CD4-positive, alpha-beta T cell treated with Interleukin-4 for 1 hour (primary cell): ENCODE measurements at regions not wholly inside any gene's neighbourhood (a gene's known extent, or its start where the extent isn't known, plus 50 kb on each side); places are given as distances from the start of the nearest gene placed in this dataset.
"Not testable (repeated sequence)": the region's sequence is repeated elsewhere in the genome, so short reads cannot be mapped to it uniquely, and the experiment has no call there.

Experiments
- DNase-seq, 2 donors: peaks; one replicate each; pipeline ENCODE4 v3.0.0-alpha.2; 2020 to 2022

DNA sequence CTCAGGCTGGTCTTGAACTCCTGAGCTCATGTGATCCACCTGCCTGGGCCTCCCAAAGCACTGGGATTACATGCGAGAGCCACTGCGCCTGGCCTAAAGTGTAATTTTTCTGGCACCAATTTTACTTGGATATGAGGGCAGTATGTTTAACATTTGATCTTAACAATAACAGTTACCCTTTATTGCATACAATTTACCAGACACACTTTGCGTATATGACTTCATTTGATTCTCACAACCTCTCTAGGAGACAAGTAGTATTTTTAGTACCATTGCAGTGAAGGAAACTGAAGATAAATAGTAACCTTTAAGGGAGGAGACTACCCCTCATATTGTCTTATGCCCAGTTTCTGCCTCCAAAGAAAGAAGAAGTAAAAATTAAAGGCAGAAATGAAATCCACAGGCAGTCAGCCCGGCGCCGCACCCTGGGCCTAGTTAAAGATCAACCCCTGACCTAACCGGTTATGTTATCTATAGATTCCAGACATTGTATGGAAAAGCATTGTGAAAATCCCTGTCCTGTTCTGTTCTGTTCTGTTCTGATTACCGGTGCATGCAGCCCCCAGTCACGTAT, 54.0 kb downstream of the CYP26A1 start:
- not testable (repeated sequence) for DNase-seq

DNA sequence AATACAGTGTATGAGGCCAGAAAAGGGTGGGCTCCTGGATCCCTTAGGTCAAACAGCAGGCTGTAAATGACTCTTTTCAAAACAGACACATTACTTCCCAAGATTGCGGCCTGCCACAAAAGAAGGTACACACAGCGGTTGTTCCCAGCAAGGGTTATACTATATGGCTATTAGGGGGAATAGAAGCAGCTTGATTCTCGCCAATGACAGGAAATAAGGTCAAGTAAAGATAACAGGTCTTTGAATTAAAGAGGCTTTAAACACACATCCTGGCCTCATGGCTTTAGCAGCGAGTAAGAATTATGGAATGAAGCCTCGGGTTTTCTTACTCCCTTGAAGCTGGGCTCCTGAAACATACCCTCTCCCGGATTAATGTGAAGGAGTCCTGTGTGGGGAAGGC, 58.3 kb downstream of the CYP26A1 start:
- no peak for DNase-seq

DNA sequence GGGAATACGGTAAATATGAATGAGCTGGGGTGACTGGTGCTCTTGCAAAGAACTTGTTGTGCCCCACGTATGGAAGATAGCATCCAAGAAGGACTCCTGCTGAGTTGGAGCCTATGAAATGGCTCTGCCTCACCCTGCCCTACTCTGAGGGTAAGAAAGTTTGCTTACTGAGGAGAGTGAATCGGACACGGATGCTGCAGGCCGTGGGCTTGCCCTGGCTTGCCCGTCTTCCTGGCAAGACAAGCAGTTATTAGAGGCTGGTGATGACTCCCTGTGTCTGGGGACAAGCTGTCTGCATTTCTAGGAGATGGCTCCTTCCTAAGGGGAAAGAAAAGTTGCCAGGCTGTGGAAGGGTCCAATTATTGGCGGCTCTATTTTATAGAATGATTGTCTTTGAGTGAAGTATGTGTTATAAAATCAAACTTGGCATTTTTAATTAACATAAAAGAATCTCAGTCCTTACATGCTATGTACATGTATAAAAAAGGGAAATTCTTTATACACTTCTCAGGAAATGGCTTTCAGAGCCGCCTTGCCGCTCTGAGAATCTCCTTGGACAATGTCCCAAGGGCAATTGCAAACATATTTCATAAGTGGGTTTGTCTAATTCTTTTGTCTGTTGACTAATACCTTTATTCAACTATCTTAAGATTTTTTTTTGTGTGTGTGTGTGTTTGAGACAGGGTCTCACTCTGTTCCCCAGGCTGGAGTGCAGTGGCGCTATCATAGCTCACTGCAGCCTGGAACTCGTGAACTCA, 64.6 kb downstream of the CYP26A1 start:
- no peak for DNase-seq

DNA sequence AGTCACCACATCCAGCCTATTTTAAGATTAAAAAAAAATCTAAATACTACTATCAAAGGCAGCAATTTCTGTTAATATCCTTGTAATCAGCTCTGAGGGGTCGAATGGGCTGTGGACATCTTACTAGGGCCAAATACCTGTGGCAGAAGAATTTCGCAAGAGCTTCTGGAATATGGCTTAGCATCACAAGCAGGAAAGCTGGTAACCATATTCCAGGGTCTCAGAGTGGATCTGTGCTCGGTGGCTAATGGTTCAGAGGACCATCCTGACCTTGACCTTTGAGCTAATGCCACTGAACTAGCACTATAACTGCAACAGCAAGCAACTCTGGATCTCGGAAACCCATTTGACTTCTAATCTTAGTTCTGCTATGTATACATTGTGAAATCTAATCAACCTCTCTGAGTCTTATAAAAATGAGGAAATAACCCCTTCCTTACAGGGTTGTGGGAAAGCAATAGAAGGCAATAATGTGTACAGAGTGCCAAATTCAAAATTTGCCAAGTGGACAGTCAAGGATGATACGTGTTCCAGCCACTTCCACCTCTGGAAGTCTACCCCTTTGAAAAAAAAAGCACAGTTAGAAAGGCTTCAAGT, 65.5 kb downstream of the CYP26A1 start:
- no peak for DNase-seq

DNA sequence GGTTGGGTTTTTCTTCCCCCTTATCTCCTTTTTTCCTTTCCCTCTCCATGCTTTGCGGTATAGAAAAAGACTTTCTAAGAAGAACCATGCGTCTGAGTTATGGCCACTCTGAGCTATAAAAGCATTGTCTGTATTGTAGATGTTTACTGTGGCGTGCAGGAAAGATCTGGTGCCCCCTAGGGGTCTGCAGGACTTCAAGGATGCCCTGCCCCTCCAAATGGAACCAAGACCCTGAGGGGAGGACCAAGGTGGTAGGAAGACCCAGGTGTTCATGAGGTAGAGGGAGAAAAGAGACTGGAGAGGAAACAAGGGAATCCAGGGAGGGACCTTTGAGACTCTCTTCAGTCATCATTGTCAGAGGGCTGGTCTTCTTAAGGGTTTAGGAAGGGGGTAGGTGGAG, 68.8 kb downstream of the CYP26A1 start:
- DNase-seq = no peak

DNA sequence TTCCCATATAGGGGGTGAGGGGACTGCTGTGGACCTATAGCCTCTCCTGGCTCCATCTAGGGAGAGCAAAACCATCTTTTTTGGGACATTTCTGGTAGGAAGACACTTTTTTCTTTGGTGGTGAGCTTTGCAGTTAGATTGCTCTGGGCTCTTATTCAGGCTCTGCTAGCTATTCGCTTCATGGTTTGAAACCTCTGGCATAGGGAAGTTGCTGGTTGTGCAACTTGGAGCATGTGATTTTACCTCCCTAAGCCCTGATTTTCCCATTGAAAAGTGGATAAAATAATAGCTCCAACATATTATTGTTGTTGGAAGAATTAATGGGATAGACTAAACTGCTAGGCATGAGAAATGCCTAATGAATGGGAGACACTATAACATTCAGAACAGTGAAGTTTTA, 69.6 kb downstream of the CYP26A1 start:
- DNase-seq = no peak

DNA sequence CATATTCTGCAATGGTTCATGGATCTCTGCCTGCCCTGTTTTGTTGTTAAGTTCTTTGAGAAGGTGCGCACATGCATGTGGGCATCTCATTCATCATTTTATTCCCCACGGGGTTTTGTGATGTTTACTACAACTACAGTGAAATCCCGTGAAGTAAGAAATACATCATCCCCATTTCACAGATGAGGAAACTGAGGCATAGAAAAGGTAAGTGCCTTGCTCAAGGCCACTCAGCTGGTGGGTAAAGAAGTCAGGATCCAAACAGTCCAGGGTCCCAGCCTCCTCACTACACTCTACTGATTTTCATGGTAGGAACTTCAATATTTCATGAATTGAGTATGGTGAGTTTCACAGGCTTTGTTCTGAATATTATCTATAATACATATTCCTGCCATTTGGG, 72.6 kb downstream of the CYP26A1 start:
- DNase-seq = no peak

DNA sequence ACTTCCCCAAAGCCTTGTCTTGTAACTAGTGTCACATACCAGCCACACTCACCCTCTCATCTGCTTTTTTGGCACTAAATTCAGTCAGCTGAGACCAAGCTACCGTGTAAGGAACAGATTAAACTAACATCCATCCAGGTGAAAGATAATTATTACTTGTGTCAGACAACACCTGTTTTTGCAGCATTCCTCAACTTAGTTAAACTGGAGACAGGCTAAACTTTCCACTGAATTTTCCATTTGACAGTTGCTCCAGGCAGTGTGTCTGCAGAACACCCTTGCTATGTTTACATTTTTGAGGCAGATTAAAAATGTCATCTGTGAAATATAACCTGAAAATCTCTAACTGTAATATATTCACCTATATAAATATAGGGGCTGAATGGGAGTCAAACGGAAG, 73.6 kb downstream of the CYP26A1 start:
- no peak for DNase-seq

DNA sequence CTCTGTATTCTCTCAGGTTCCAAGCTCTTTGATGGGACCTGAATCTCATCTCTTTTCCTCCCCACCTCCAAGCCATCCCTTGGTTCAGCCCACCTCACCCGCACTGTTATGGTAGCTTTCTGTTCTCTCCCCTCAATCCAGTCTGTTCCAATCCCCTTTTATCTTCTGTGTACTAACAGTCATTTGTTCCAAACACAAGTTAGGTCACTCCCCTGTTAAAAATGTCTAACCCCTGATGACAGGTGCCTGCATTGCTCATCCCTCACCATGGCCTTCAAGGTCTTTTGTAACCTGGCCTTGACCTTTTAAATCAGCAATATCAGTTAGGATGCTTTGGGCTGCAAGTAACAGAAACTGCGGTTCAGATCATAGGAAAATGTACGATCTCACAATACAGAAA, 74.8 kb downstream of the CYP26A1 start:
- no peak for DNase-seq

DNA sequence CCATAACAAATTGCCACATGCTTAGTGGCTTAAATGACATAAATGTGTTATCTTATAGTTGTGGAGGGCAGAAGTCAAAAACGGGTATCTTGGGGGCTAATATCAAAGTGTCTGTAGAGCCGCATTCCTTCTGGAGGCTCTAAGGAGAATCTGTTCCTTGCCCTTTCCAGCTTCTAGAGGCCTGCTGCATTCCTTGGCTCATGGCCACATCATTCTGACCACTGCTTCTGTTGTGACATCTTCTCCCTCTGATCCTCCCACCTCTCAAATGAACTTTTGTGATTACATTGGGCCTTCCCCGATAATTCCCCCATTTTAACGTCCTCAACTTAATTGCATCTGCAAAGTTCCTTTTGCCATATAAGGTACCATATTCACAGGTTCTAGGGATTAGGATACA, 76.1 kb downstream of the CYP26A1 start:
- DNase-seq = no peak

DNA sequence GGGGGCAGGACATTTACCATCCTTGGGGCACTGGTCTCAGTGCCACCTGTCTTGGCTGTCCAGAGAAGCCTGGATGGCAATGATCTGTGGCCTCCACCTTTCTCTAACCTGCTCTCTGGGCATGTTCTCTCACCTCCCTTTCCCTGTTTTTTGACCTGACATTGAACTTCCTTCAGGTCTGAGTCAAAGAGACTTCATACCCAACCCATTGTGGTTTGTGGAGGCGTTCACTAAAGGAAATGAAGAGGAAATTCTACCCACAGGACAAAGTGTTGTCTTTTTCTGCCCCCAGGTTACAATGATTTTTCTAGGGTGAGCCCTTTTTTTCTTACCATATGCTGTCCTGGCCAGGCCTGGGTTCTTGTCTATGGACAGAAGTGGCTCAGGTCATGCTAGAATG, 76.6 kb downstream of the CYP26A1 start:
- peak in 1 of 2 donors; percentile 5 for DNase-seq

DNA sequence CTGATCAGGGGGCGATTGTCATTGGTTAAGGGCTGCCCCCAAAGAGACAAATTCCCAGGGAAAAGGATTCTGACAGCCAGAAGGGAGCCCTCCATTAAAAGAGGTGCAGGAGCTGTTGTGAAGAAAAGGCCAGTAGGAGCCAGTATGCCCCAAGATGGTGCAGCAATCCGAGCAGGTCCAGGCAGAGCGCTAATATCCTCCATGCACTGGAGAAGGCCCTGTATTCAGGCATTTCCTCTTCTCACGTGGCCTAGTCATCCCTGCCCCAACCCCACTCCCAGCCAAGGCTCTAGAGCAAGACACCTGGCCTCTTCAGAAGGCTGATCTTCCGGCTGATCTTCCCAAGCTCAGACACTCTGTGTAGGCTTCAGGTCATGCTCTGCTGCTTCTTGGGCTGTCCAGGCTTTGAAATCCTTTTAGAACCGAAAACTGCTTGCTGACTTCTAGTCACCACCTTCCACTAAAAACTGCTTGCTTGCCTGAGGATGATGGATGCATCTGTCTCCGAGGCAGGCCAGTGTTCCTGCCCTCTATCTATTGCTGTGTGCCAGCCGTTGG, 77.4 kb downstream of the CYP26A1 start:
- no peak for DNase-seq

DNA sequence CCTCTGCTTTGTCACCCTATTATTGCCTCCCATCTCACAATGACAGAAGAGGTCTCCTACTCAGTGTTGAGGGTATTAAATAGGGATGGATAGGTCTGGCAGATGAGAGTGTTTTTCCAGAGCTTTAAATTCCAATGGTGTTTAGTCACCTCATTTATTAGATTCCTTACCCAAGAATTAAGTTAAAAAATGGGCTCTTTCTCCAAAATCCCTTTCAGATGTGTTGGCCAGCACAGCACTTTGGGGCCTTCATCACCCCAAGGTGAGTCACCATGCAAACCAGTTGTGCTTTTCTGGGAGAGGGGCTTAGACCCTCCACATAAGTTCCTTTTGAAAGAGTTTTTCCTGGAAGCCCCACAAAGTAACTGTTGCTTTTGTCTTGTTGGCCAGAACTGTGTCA, 78.4 kb downstream of the CYP26A1 start:
- DNase-seq = no peak

DNA sequence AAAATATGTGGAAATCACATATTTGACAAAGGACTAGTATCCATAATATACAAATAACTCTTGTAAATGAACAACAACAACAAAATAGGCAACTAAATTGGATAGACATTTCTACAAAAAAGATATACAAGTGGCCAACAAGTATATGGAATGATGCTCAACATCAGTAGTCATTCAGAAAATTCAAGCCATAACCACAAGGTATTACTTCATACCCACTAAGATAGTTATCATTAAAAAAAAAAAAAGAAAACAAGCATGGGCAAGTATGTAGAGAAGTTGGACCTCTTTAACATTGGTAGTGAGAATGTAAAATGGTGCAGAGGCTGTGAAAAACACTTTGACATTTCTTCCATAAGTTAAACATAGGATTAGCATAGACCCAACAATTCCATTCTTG, 80.8 kb downstream of the CYP26A1 start:
- no peak for DNase-seq

DNA sequence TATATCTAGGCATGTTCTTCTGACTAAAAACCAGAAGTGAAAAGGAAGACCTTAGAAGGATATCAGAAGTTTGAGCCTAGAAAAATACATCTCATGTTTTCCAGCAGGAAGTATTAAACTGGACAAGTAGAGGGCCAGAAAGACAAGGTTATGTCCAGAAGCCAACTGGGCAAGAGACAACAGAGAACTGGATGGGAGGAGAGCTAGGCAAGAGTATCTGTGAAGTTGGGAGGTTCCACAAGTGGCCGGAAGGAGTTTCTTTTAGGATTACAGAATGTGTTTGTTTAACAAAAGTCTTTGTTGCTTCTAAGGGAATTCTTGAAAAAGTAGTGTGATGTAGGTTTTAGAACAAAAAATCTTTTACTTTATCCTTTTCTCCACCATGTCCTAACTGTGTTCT, 86.4 kb downstream of the CYP26A1 start:
- no peak for DNase-seq

DNA sequence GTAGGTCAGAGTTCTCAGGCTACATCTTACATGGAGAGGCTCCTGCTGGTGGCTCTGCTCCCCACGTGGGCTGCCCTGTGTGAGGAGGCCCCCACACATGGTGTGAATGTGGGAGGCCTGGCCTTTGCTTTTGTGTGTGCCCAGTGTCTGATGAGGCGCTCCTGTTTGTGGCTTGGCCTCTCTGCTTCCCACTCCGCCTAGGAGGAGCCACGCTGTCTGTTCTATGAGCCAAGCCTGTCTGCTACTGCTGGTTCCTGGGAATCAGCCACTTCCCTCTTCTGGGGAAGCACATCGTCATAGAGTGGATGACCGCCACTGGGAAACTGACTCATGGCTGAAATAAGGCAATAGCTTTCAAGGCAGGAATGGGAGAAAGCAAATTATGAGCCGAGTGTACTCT, 87.1 kb downstream of the CYP26A1 start:
- DNase-seq = peak in 1 of 2 donors; percentile 71

DNA sequence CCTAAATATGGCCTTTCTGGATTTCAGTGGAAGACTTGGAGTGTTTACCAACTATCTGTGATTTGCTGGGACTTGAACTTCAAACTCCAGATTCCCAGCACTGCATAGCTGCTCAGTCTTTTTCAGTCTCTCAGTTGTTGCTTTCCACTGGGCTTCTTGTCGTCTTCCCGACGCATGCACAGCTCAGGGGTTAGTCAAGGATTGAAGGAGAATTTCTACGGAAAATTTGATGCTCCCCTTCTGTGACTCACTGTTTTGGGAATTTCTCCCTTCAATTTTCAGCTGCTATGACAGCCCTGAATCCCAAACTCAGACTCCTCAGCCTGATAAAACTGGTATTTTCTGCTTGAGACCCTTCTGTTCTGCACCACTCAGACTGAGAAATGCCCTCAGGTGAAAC, 91.7 kb downstream of the CYP26A1 start:
- DNase-seq = no peak

DNA sequence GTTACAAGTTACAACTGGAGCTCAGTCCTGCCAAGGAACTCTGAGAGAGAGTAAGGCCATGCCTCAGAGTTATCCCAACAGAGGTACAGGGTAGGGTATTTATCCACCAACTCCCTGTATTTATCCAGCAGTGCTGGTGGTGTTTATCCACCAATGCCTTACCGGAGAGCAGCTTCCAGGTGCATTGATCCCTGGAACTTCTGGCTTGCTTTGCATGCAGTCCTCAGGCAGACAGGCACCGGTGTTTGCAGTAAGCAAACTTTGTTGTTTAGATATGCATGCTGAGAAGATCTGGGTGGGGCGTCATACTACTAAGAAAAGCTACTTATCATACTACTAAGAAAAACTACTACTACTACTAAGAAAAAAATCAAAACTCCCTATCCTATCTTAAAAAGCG, 92.4 kb downstream of the CYP26A1 start:
- DNase-seq = no peak

DNA sequence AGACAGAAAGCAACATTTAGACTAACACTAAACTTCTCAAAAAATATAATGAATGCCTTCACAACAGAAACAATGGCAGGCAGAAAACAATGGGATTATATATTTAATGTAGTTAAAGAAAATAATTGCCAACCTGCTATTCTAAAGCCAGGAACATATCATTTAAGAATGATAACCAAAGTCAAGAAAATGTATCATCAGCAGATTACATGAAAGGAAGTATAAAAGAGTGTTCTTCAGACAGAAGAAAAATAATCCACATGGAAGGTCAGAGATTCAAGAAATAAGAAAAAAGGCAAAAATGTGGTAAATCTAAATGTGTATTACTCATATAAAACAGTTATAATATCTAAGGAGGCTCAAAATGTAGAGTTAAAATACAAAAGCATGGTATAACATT, 98.1 kb downstream of the CYP26A1 start:
- no peak for DNase-seq

DNA sequence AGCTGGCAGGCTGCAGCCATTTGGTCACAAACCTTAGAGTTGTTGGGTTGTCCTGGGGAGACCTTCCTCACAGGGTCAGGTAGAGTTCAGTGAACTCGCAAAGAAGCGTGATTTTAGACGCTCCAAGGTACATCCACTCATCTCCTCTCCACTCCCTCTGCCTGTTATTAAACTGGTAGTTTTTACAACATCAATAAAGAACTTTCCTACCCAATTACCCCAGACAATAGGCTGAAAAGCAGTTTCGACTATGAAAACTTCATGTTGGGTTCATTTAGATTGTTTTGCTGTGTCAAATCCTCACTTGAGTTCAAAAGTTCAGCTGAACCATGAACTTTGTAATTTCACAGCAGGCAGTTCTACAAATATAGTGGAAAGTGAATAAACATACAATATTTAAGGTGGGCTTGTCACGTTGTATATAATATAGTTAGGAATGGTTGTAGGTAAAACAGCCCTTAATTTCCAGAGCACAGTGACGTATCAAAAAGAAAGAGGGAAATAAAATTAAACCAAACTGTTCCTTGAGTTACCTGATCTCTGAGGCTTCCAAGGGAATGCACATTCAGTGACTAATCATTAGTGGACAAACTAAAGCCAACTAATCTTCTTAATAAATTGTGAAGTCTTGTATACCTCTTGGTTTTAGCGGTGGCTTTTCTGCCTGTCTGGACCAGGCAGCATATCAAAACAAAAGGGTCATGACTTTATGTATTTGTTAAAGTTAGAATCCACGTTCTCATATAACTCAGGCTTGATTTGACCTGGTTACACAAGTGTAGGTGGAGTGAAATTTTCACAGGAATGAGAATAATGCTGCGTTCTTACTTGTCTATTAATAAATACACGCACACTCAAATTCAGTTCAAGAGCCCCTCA, 100.5 kb downstream of the CYP26A1 start:
- no peak for DNase-seq

DNA sequence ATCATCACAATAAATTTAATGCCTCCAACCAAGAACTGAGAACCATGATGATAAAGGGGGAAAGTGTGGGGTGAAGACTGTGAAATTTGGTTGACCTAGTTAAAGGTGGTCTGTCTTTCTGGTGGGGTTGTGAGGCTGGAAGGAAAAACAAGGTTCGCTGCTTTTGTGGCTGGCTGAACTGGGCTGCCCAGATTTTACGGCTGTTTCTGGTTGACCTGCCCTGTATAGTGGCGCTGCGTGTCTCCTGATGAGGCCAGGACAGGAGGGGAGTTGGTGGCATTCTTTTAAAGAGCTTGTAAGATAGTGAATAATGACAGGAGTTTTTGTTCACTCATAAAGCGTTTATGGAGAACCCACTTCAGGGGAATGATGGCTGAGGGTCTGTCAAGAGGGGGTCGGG, 101.8 kb downstream of the CYP26A1 start:
- no peak for DNase-seq

DNA sequence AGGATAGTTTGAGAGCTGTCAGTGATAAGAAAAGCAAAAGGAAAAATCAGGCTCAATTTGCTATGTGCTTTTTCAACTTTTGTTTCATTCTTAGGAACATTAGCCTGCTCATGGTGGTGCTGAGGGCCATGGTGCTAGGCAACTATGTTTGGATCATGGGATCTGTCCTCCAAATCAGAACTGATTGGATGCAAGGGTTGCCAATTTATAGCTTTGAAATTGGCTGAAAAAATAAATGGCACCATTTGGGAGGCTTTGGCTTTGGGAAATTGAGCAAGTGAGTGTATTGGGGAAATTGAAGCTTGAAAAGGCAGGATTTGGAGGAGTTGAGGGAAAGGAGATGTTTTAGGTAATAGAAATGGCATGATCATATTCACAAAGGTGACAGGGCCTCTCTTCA, 103.8 kb downstream of the CYP26A1 start:
- no peak for DNase-seq

DNA sequence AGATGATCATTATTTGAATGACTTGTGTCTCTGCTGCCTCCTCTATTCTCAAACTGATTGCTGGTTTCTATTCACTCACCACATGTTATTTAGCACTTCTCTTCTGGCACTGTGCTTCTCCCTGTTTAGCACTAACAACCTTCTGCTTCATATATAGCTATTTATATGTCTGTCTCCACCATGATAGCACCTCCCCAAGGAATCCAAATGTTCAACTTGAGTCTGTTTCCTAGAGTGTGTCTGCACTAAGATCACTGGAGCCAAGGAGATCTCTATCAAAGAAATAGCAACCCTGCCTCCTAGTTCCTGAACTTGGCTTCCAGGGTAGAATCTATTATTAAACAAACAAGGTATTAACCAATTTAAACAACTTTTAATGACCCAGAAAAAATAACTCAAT, 104.5 kb downstream of the CYP26A1 start:
- DNase-seq = no peak
